ENCODE measurements at regions not wholly inside any gene's neighbourhood (a gene's known extent, or its start where the extent isn't known, plus 50 kb on each side); places are given as distances from the start of the nearest gene placed in this dataset.

DNA sequence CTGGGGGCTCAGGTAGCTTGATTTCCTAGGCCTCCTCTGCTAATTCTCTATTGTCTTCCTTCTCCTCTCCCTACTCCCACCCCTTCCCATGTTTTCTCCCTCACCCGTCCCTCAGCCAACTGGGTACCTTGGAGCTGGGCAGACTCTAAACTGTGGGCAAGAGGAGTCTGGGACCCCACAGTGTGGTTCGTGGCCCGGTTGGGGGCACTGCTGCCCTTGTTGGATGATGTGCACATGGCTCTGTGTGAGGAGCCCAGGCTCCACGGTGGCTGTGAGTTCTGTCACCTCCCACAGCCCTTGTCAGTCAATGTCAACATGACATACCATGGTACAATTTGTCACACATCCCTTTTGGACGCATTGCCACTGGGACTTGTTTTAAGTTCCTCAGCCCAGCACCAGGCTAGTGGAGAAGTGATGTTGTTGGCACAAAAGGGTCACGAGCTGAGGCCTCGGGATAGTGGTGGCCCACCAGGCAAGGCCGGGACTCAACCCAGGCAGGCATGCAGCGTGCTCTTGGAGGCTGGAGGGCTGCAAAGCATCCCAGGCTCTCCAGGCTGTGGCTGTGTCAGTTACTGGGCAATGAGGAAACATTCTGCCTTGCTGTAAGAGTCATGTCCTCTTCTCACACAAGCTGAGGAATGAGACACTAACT, 142.3 kb downstream of the TLE3 start:
- TF ChIP-seq, protein P1, sequence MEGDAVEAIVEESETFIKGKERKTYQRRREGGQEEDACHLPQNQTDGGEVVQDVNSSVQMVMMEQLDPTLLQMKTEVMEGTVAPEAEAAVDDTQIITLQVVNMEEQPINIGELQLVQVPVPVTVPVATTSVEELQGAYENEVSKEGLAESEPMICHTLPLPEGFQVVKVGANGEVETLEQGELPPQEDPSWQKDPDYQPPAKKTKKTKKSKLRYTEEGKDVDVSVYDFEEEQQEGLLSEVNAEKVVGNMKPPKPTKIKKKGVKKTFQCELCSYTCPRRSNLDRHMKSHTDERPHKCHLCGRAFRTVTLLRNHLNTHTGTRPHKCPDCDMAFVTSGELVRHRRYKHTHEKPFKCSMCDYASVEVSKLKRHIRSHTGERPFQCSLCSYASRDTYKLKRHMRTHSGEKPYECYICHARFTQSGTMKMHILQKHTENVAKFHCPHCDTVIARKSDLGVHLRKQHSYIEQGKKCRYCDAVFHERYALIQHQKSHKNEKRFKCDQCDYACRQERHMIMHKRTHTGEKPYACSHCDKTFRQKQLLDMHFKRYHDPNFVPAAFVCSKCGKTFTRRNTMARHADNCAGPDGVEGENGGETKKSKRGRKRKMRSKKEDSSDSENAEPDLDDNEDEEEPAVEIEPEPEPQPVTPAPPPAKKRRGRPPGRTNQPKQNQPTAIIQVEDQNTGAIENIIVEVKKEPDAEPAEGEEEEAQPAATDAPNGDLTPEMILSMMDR (IDR thresholded peaks at IDR 0.05; ENCODE audit: low read depth, low read length, poor library complexity, severe bottlenecking): peak; percentile 30
- TF ChIP-seq EZH2phosphoT487 (IDR thresholded peaks at IDR 0.05; ENCODE audit: borderline replicate concordance, low read length): no peak

Data from DOHH2 (cell line).